ENCODE measurements at regions not wholly inside any gene's neighbourhood (a gene's known extent, or its start where the extent isn't known, plus 50 kb on each side); places are given as distances from the start of the nearest gene placed in this dataset.

- H3K4me1 ChIP-seq, result no peaks in the 10 kb centered on the region
- DNase-seq (ENCODE audit: low spot score in 2 of 2), result no peak
- no peaks in the 10 kb centered on the region for H3K9me3 ChIP-seq
- TF ChIP-seq EP300 (IDR thresholded peaks at IDR 0.05) (no peak), CTCF (IDR thresholded peaks at IDR 0.05) (no peak), POLR2AphosphoS5 (IDR thresholded peaks at IDR 0.05) (no peak), POLR2A (IDR thresholded peaks at IDR 0.05) (no peak)
- WGBS, result 38% methylated on average over 2 of the region's 2 CpGs
- no peaks in the 10 kb centered on the region for H3K27me3 ChIP-seq
- no peak overlapping the region for H3K4me3 ChIP-seq
- no peak overlapping the region for H3K27ac ChIP-seq
- no peaks in the 10 kb centered on the region for H3K36me3 ChIP-seq
These were observed 176.5 kb upstream of the PLSCR5 start for GRCh38 chr3:146781606-146782005.

- Histone ChIP-seq H3K4me3 (no peak overlapping the region), H3K9me3 (no peaks in the 10 kb centered on the region), H3K27ac (no peak overlapping the region), H3K27me3 (no peaks in the 10 kb centered on the region), H3K4me1 (no peaks in the 10 kb centered on the region), H3K36me3 (no peaks in the 10 kb centered on the region)
- WGBS, result 65% methylated on average over 3 of the region's 3 CpGs
- no peak for DNase-seq (ENCODE audit: low spot score in 2 of 2)
- no peak for TF ChIP-seq EP300 (IDR thresholded peaks at IDR 0.05)
- TF ChIP-seq POLR2AphosphoS5 (IDR thresholded peaks at IDR 0.05), result no peak
- TF ChIP-seq CTCF (IDR thresholded peaks at IDR 0.05), result no peak
- TF ChIP-seq POLR2A (IDR thresholded peaks at IDR 0.05), result no peak
These were observed 175.9 kb upstream of the PLSCR5 start for GRCh38 chr3:146781059-146781458.

- Histone ChIP-seq H3K9me3 (no peaks in the 10 kb centered on the region), H3K4me1 (no peaks in the 10 kb centered on the region), H3K27me3 (no peaks in the 10 kb centered on the region), H3K4me3 (no peak overlapping the region), H3K36me3 (no peaks in the 10 kb centered on the region), H3K27ac (no peak overlapping the region)
- no peak for DNase-seq (ENCODE audit: low spot score in 2 of 2)
- WGBS, result 87% methylated on average over 2 of the region's 2 CpGs
- TF ChIP-seq POLR2A (IDR thresholded peaks at IDR 0.05) (no peak), EP300 (IDR thresholded peaks at IDR 0.05) (no peak), CTCF (IDR thresholded peaks at IDR 0.05) (no peak), POLR2AphosphoS5 (IDR thresholded peaks at IDR 0.05) (no peak)
These were observed 175.1 kb upstream of the PLSCR5 start for GRCh38 chr3:146780251-146780650.

DNA sequence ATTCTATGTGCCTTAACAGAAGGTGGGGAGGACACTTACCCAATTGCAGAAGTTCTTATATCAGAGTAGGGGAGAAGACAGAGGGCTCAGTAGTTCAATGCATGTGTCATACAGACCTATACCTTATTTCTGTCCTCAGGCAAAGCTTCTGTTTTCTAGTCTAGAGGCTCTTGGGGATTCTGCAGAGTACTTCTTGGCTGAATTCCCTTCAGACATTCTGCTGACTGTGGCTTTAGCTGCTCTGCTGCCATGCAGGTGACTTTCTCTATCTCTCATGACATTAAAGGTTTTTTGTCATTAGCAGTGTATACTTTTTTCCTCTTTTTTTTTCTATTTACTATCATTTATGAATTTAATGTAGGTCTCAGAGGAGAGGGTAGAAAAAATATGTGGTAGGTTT, 172.8 kb upstream of the PLSCR5 start:
- DNase-seq (ENCODE audit: low spot score in 2 of 2), result no peak
- no peak for TF ChIP-seq POLR2AphosphoS5 (IDR thresholded peaks at IDR 0.05)
- TF ChIP-seq POLR2A (IDR thresholded peaks at IDR 0.05), result no peak
- Histone ChIP-seq H3K4me1 (no peaks in the 10 kb centered on the region), H3K27me3 (no peaks in the 10 kb centered on the region), H3K36me3 (no peaks in the 10 kb centered on the region), H3K4me3 (no peak overlapping the region), H3K27ac (no peak overlapping the region), H3K9me3 (no peaks in the 10 kb centered on the region)

DNA sequence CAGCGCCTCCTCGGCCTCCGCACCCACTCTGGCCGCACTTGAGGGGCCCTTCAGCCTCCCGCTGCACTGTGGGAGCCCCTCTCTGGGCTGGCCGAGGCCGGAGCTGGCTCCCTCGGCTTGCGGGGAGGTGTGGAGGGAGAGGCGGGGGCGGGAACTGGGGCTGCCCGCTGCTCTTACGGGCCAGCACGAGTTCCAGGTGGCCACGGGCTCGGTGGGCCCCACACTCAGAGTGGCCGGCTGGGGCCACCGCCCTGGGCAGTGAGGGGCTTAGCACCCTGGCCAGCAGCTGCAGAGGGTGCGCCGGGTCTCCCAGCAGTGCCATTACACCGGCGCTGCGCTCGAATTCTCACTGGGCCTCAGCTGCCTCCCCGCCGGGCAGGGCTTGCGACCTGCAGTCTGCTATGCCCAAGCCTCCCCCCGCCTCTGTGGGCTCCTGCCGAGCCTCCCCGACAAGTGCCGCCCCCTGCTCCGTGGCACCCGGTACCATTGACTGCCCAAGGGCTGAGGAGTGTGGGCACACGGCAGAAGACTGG, 167.1 kb upstream of the PLSCR5 start:
- Histone ChIP-seq H3K36me3 (no peaks in the 10 kb centered on the region), H3K4me3 (no peak overlapping the region), H3K27me3 (no peaks in the 10 kb centered on the region), H3K4me1 (no peaks in the 10 kb centered on the region), H3K27ac (no peak overlapping the region), H3K9me3 (peaks cover 7% of the 10 kb centered on the region)
- WGBS, result 99% methylated on average over 9 of the region's 34 CpGs
- no peak for TF ChIP-seq EP300 (IDR thresholded peaks at IDR 0.05)
- TF ChIP-seq POLR2A (IDR thresholded peaks at IDR 0.05), result no peak
- no peak for DNase-seq (ENCODE audit: low spot score in 2 of 2)

GRCh38 chr3:146770881-146771280, 165.7 kb upstream of the PLSCR5 start:
- Histone ChIP-seq H3K9me3 (peaks cover 7% of the 10 kb centered on the region), H3K4me3 (no peak overlapping the region), H3K36me3 (no peaks in the 10 kb centered on the region), H3K4me1 (no peaks in the 10 kb centered on the region), H3K27ac (no peak overlapping the region), H3K27me3 (no peaks in the 10 kb centered on the region)
- TF ChIP-seq EP300 (IDR thresholded peaks at IDR 0.05) (no peak), CTCF (IDR thresholded peaks at IDR 0.05) (no peak), POLR2A (IDR thresholded peaks at IDR 0.05) (no peak), POLR2AphosphoS5 (IDR thresholded peaks at IDR 0.05) (no peak)
- no peak for DNase-seq (ENCODE audit: low spot score in 2 of 2)
- 63% methylated on average over 1 of the region's 1 CpG for WGBS

Data from suprapubic skin (tissue), 4 donors.